GM18951 (cell line): ENCODE measurements at regions not wholly inside any gene's neighbourhood (a gene's known extent, or its start where the extent isn't known, plus 50 kb on each side); places are given as distances from the start of the nearest gene placed in this dataset.
"Not testable (repeated sequence)": the region's sequence is repeated elsewhere in the genome, so short reads cannot be mapped to it uniquely, and the experiment has no call there.

Experiments used
- POLR2A ChIP-seq: IDR thresholded peaks from 4 replicates; pipeline ENCODE4 v1.6.1; 2011; ENCODE audit warnings: mild to moderate bottlenecking; ENCODE audit not compliant: insufficient read length, insufficient read depth; ENCODE audit errors: extremely low read depth
- in situ Hi-C: fragments of 300-500 bp; cut with MboI; formaldehyde crosslinking; loops from one replicate; pipeline ENCODE4 v1.12.0; 2022; ENCODE audit warnings: low sequenced_read_pairs, mixed read lengths, inconsistent platforms; ENCODE audit not compliant: unreplicated experiment

GRCh38 chr5:94009161-94009560, 267.8 kb upstream of the POU5F2 start:
- in situ Hi-C loops: no loop called here
- TF ChIP-seq POLR2A: no peak

- TF ChIP-seq POLR2A: no peak
- in situ Hi-C loops: no loop called here
These were observed 257.6 kb upstream of the POU5F2 start for GRCh38 chr5:93998951-93999455.

GRCh38 chr5:93997562-93997961, 256.2 kb upstream of the POU5F2 start:
- TF ChIP-seq POLR2A: no peak
- in situ Hi-C loops: no loop called here

- in situ Hi-C loops: no loop called here
- no peak for TF ChIP-seq POLR2A
These were observed 253.8 kb upstream of the POU5F2 start for GRCh38 chr5:93995126-93995621.

GRCh38 chr5:93993161-93993560, 251.8 kb upstream of the POU5F2 start:
- in situ Hi-C loops: no loop called here

GRCh38 chr5:93990504-93991070, 249.2 kb upstream of the POU5F2 start:
- in situ Hi-C loops: no loop called here
- TF ChIP-seq POLR2A: no peak

More at GRCh38 chr5:93993161-93993560, 251.8 kb upstream of the POU5F2 start:
- no peak for TF ChIP-seq POLR2A

GRCh38 chr5:93985940-93986570, 244.7 kb upstream of the POU5F2 start:
- in situ Hi-C loops: not testable (repeated sequence)

GRCh38 chr5:93978222-93978621, 236.8 kb upstream of the POU5F2 start:
- no peak for TF ChIP-seq POLR2A
- in situ Hi-C loops: no loop called here

GRCh38 chr5:93967923-93968322, 226.5 kb upstream of the POU5F2 start:
- TF ChIP-seq POLR2A: no peak
- in situ Hi-C loops: no loop called here

- no peak for TF ChIP-seq POLR2A
- in situ Hi-C loops: no loop called here
These were observed 223.0 kb upstream of the POU5F2 start for GRCh38 chr5:93964421-93964820.

- in situ Hi-C loops: no loop called here
- TF ChIP-seq POLR2A: no peak
These were observed 218.6 kb upstream of the POU5F2 start for GRCh38 chr5:93960042-93960441.

GRCh38 chr5:93956006-93956405, 214.6 kb upstream of the POU5F2 start:
- in situ Hi-C loops: no loop called here
- no peak for TF ChIP-seq POLR2A

- TF ChIP-seq POLR2A: no peak
- in situ Hi-C loops: no loop called here
These were observed 213.1 kb upstream of the POU5F2 start for GRCh38 chr5:93954421-93955069.

- in situ Hi-C loops: no loop called here
- no peak for TF ChIP-seq POLR2A
These were observed 212.0 kb upstream of the POU5F2 start for GRCh38 chr5:93953442-93953841.
